ENCODE measurements at regions not wholly inside any gene's neighbourhood (a gene's known extent, or its start where the extent isn't known, plus 50 kb on each side); places are given as distances from the start of the nearest gene placed in this dataset.

DNA sequence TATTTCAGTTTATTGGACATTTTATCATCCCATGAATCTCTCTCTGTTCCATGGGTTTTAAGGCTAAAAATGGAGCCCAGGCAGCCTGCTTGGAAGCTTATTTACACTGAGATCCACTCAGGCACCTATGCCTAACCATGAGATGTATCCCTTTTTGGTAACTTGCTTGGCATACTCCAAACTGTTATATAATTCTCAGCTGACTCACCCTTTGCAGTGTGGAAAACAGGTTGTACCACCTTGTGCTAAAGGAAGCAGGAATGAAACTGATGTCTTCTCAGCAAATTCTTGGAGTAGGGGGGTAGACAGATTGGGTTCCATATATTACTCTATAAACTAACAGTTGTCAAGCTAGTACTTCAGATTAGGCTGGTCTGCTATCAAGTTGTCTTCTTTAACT is 483.6 kb downstream of the KLF5 start:
- DNase-seq (ENCODE audit: low read depth), result no peak
- no peak overlapping the region for H3K4me3 ChIP-seq (replicated peaks; ENCODE audit: low read depth, low read length)
- TF ChIP-seq, protein P1, sequence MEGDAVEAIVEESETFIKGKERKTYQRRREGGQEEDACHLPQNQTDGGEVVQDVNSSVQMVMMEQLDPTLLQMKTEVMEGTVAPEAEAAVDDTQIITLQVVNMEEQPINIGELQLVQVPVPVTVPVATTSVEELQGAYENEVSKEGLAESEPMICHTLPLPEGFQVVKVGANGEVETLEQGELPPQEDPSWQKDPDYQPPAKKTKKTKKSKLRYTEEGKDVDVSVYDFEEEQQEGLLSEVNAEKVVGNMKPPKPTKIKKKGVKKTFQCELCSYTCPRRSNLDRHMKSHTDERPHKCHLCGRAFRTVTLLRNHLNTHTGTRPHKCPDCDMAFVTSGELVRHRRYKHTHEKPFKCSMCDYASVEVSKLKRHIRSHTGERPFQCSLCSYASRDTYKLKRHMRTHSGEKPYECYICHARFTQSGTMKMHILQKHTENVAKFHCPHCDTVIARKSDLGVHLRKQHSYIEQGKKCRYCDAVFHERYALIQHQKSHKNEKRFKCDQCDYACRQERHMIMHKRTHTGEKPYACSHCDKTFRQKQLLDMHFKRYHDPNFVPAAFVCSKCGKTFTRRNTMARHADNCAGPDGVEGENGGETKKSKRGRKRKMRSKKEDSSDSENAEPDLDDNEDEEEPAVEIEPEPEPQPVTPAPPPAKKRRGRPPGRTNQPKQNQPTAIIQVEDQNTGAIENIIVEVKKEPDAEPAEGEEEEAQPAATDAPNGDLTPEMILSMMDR (IDR thresholded peaks at IDR 0.05; ENCODE audit: low read length, missing control alignments), result no peak

DNA sequence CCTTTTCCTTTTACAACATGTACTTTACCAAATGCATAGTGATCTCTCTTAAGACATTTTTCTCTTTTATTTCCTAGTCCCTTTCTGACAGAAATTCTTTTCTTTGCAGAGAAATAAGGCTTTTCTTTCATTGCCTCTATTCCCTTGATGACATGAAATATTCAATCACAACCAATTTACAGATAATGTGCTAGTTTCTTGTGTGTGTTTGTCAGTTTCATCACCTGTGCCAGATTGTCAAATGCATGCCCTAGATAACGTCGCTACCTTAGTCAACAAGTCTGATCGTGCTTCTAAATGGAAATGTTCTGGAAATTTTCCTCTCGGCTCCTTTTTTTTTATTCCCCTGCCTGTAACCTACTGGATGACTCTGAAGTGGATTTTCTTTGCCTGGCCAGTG is 478.1 kb downstream of the KLF5 start:
- no peak for DNase-seq (ENCODE audit: low read depth)
- TF ChIP-seq, protein P1 (IDR thresholded peaks at IDR 0.05; ENCODE audit: low read length, missing control alignments), result no peak

DNA sequence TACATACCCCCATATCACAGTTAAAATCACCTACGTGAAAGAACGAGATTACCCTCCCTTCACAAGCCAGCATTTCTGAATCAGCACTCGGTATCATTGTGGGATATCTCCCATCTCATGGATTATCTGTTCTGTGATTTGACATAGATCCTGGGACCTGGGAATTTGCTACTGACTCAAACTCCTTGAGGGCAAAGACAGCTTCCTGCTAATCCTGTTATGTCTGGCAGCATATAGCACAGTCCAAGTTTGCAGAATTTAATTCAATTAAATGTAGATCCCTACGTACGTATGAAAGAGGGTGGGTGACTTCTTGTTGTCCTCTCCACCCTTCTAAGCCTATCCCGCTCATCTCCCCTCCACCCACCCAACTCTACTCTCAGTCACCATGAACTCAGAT is 476.5 kb downstream of the KLF5 start:
- no peak overlapping the region for H3K4me3 ChIP-seq (replicated peaks; ENCODE audit: low read depth, low read length)
- TF ChIP-seq, protein P1 (IDR thresholded peaks at IDR 0.05; ENCODE audit: low read length, missing control alignments), result no peak
- DNase-seq (ENCODE audit: low read depth), result no peak

More for the DNA sequence above, 478.1 kb downstream of the KLF5 start:
- H3K4me3 ChIP-seq (replicated peaks; ENCODE audit: low read depth, low read length), result no peak overlapping the region

GRCh38 chr13:73532987-73533510 is 474.2 kb downstream of the KLF5 start:
- H3K4me3 ChIP-seq (replicated peaks; ENCODE audit: low read depth, low read length), result no peak overlapping the region
- no peak for DNase-seq (ENCODE audit: low read depth)
- TF ChIP-seq, protein P1 (IDR thresholded peaks at IDR 0.05; ENCODE audit: low read length, missing control alignments), result no peak

DNA sequence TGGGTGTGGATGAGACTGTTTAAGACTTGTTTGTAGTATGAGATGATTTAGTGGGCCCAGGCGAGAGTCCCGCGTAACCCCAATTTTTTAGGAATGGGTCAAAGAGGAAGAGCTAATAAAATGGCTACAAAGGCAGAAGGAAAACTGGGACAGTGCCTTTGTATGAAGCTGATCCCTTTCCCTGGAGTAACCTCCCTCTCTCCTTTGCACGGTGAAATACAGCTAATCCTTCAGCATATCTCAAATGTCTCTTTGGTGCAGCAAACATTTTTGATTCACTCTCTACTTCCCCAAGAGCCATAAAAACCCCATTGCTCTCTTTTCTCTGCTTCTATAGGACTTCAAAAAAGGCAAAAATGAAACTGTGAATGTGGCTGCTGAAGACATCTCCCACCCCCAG is 473.8 kb downstream of the KLF5 start:
- TF ChIP-seq, protein P1 (IDR thresholded peaks at IDR 0.05; ENCODE audit: low read length, missing control alignments), result no peak
- no peak for DNase-seq (ENCODE audit: low read depth)
- H3K4me3 ChIP-seq (replicated peaks; ENCODE audit: low read depth, low read length), result no peak overlapping the region

- no peak overlapping the region for H3K4me3 ChIP-seq (replicated peaks; ENCODE audit: low read depth, low read length)
- TF ChIP-seq, protein P1 (IDR thresholded peaks at IDR 0.05; ENCODE audit: low read length, missing control alignments), result no peak
- no peak for DNase-seq (ENCODE audit: low read depth)
Observed at GRCh38 chr13:73531014-73531413, 472.2 kb downstream of the KLF5 start.

DNA sequence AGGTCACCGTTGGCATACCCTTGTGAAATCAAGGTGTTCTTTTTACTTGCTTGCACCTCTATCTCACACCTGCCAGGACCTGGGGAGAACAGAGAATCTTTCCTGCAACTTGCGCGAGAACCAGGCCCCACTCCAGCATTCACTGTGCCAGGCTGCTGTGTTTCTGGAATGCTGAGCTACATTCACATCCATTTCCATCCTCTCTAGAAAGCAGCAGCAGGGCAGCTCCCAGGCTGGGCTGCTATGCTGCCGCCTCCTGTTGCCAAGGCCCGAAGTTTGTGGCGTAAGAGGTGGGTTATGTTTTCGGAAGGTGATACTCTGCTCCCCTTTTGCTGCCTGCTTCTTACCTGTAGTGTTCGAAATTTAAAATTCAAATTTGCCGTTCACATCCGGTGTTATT is 464.1 kb downstream of the KLF5 start:
- TF ChIP-seq, protein P1 (IDR thresholded peaks at IDR 0.05; ENCODE audit: low read length, missing control alignments), result no peak
- H3K4me3 ChIP-seq (replicated peaks; ENCODE audit: low read depth, low read length), result no peak overlapping the region
- no peak for DNase-seq (ENCODE audit: low read depth)

All from fibroblast of pulmonary artery (primary cell).